H1 (cell line): ENCODE measurements at regions not wholly inside any gene's neighbourhood (a gene's known extent, or its start where the extent isn't known, plus 50 kb on each side); places are given as distances from the start of the nearest gene placed in this dataset.
A peak's percentile ranks its signal among the peaks of the same experiment; 100 is the strongest.

Source experiments
- CTCF ChIA-PET: fragments of 300-600 bp; sonication (Branson Sonifier 250); formaldehyde crosslinking; loops from one replicate; lab custom pipeline; 2021; ENCODE audit not compliant: partially characterized antibody; lab: Charles Lee
- POLR2A ChIA-PET: fragments of 300-600 bp; sonication (Branson Sonifier 250); formaldehyde crosslinking; loops from one replicate; lab custom pipeline; 2021; ENCODE audit warnings: inconsistent platforms; ENCODE audit not compliant: partially characterized antibody; lab: Charles Lee
- DNase-seq, 2 experiments: peaks; one replicate each; pipeline versions ENCODE4 v3.0.0 to v3.0.0-alpha.2; 2010 to 2022; ENCODE audit warnings: low spot score in 2 of 2, low read depth in 1 of 2, mixed read lengths in 1 of 2
- FAIRE-seq: peaks from 2 replicates; lab custom pipeline; 2011; peaks lifted over from hg19 to GRCh38; lab: Jason Lieb, UNC
- H2AFZ ChIP-seq: 2 replicates; pipeline ENCODE4 v1.8.1; 2012; ENCODE audit warnings: low read length, inconsistent platforms
- H2AK5ac ChIP-seq: 2 replicates; pipeline ENCODE4 v1.6.1; 2013; ENCODE audit warnings: low read depth, low read length
- H2BK120ac ChIP-seq: replicated peaks from 2 replicates; pipeline ENCODE3; 2013; ENCODE audit warnings: low read depth, low read length, inconsistent platforms
- H2BK12ac ChIP-seq: 2 replicates; pipeline ENCODE4 v1.6.1; 2013; ENCODE audit warnings: low read depth, low read length
- H2BK15ac ChIP-seq: 2 replicates; pipeline ENCODE4 v1.6.1; 2013; ENCODE audit warnings: low read length
- H2BK20ac ChIP-seq: 2 replicates; pipeline ENCODE4 v1.6.1; 2013; ENCODE audit warnings: low read length
- H2BK5ac ChIP-seq: 2 replicates; pipeline ENCODE4 v1.6.1; 2013; ENCODE audit warnings: low read depth, low read length
- H3K14ac ChIP-seq: 2 replicates; pipeline ENCODE4 v1.6.1; 2013; ENCODE audit warnings: inconsistent platforms; ENCODE audit not compliant: insufficient read length
- H3K18ac ChIP-seq: 2 replicates; pipeline ENCODE4 v1.6.1; 2013; ENCODE audit warnings: low read length; ENCODE audit errors: extremely low read depth
- H3K23ac ChIP-seq: 2 replicates; pipeline ENCODE4 v1.6.1; 2013; ENCODE audit warnings: inconsistent platforms; ENCODE audit not compliant: insufficient read length
- H3K23me2 ChIP-seq: 2 replicates; pipeline ENCODE4 v1.6.1; 2013; ENCODE audit warnings: low read depth, low read length
- H3K27ac ChIP-seq: 2 replicates; pipeline ENCODE4 v1.6.1; 2011; ENCODE audit warnings: low read depth, low read length, inconsistent platforms
- H3K27me3 ChIP-seq, 4 experiments: replicated peaks in 1 of 4; 1 replicate in 1 of 4; 2 replicates in 3 of 4; pipeline versions ENCODE4 v1.6.1 to v1.8.1; 2011 to 2013; ENCODE audit warnings: low read length in 3 of 4, mild to moderate bottlenecking in 3 of 4, inconsistent platforms in 2 of 4, mixed read lengths in 2 of 4, moderate library complexity in 1 of 4; ENCODE audit not compliant: control insufficient read depth in 3 of 4, insufficient read depth in 3 of 4; ENCODE audit errors: extremely low read depth in 1 of 4
- H3K36me3 ChIP-seq, 4 experiments: 2 replicates each; pipeline versions ENCODE4 v1.6.1 to v1.8.1; 2011 to 2013; ENCODE audit warnings: mild to moderate bottlenecking in 4 of 4, low read length in 3 of 4, moderate library complexity in 2 of 4, control low read depth in 1 of 4, inconsistent platforms in 1 of 4; ENCODE audit not compliant: insufficient read depth in 4 of 4, control insufficient read depth in 2 of 4
- H3K4ac ChIP-seq: replicated peaks from 2 replicates; pipeline ENCODE3; 2013; ENCODE audit warnings: low read length, low read depth, mixed read lengths, inconsistent platforms; ENCODE audit not compliant: insufficient read length
- H3K4me1 ChIP-seq, 4 experiments: replicated peaks in 1 of 4; 1 replicate in 1 of 4; 2 replicates in 3 of 4; pipeline versions ENCODE4 v1.6.1 to v1.8.1; 2011 to 2013; ENCODE audit warnings: low read length in 3 of 4, inconsistent platforms in 2 of 4, mixed read lengths in 1 of 4; ENCODE audit not compliant: insufficient read depth in 4 of 4, control insufficient read depth in 3 of 4
- H3K4me2 ChIP-seq, 2 experiments: 2 replicates each; pipeline versions ENCODE4 v1.6.1 to v1.8.1; 2011 to 2013; ENCODE audit warnings: low read depth in 2 of 2, low read length in 2 of 2, control low read depth in 1 of 2, inconsistent platforms in 1 of 2, mild to moderate bottlenecking in 1 of 2; ENCODE audit not compliant: insufficient read depth in 1 of 2
- H3K4me3 ChIP-seq, 4 experiments: fragments of 200-600, 300-600 bp in 1 of 4; sonication (generic), shearing (Covaris generic), sonication (Bioruptor Twin) in 1 of 4; 2 replicates each; pipeline versions ENCODE4 v1.5.1 to v1.8.1; 2011 to 2016; ENCODE audit warnings: low read length in 4 of 4, low read depth in 3 of 4, control low read depth in 2 of 4, inconsistent platforms in 2 of 4, mild to moderate bottlenecking in 2 of 4, mixed read lengths in 1 of 4, moderate library complexity in 1 of 4; ENCODE audit not compliant: insufficient read depth in 2 of 4; ENCODE audit errors: extremely low read depth in 1 of 4
- H3K56ac ChIP-seq: replicated peaks from 2 replicates; pipeline ENCODE3; 2013; ENCODE audit warnings: low read depth, mild to moderate bottlenecking, mixed read lengths, low read length, inconsistent platforms; ENCODE audit not compliant: insufficient read length
- H3K79me1 ChIP-seq: 2 replicates; pipeline ENCODE4 v1.6.1; 2013; ENCODE audit warnings: low read depth, low read length, control low read depth
- H3K79me2 ChIP-seq, 2 experiments: 2 replicates each; pipeline versions ENCODE4 v1.6.1 to v1.8.1; 2012 to 2013; ENCODE audit warnings: low read length in 2 of 2, mild to moderate bottlenecking in 2 of 2, inconsistent platforms in 1 of 2; ENCODE audit not compliant: insufficient read depth in 2 of 2, control insufficient read depth in 1 of 2
- H3K9ac ChIP-seq, 4 experiments: replicated peaks in 1 of 4; 1 replicate in 1 of 4; 2 replicates in 3 of 4; pipeline versions ENCODE4 v1.6.1 to v1.8.1; 2011 to 2013; ENCODE audit warnings: low read depth in 3 of 4, low read length in 3 of 4, control low read depth in 2 of 4, mild to moderate bottlenecking in 2 of 4, moderate library complexity in 2 of 4, inconsistent platforms in 1 of 4; ENCODE audit errors: extremely low read depth in 1 of 4
- H3K9me3 ChIP-seq, 2 experiments: 2 replicates each; pipeline versions ENCODE4 v1.6.1 to v1.8.1; 2012 to 2013; ENCODE audit warnings: mild to moderate bottlenecking in 2 of 2, moderate library complexity in 2 of 2, control low read depth in 1 of 2, inconsistent platforms in 1 of 2, low read depth in 1 of 2, low read length in 1 of 2, mixed read lengths in 1 of 2; ENCODE audit not compliant: insufficient read depth in 2 of 2
- H4K20me1 ChIP-seq, 2 experiments: replicated peaks in 1 of 2; 2 replicates each; pipeline versions ENCODE3 to v1.8.1; 2011 to 2013; ENCODE audit warnings: inconsistent platforms in 2 of 2, low read length in 2 of 2, mild to moderate bottlenecking in 1 of 2; ENCODE audit not compliant: insufficient read depth in 2 of 2, control insufficient read depth in 1 of 2
- H4K5ac ChIP-seq: 2 replicates; pipeline ENCODE4 v1.6.1; 2013; ENCODE audit warnings: low read length, low read depth, mixed read lengths, inconsistent platforms; ENCODE audit not compliant: insufficient read length
- H4K8ac ChIP-seq: 2 replicates; pipeline ENCODE4 v1.8.0; 2013; ENCODE audit warnings: mild to moderate bottlenecking, moderate library complexity, low read length, inconsistent platforms; ENCODE audit not compliant: insufficient read depth; ENCODE audit errors: extremely low read depth
- H4K91ac ChIP-seq: replicated peaks from 2 replicates; pipeline ENCODE3; 2013; ENCODE audit warnings: low read length, mixed read lengths, inconsistent platforms; ENCODE audit not compliant: insufficient read length
- WGBS, 2 experiments: shearing (Covaris generic) in 1 of 2; methylation state at CpG; one replicate each; pipeline versions ENCODE4 v1.1.6 to v1.1.7; 2013 to 2015; ENCODE audit warnings: low lambda C conversion rate in 2 of 2, mixed read lengths in 2 of 2, inconsistent platforms in 1 of 2, low coverage in 1 of 2, missing lambda C conversion rate in 1 of 2; ENCODE audit not compliant: insufficient replicate concordance in 2 of 2, insufficient coverage in 1 of 2, insufficient read length in 1 of 2; ENCODE audit errors: extremely low coverage in 1 of 2, missing lambda C conversion rate in 1 of 2; 5-methylcytosine and 5-hydroxymethylcytosine counted together
- TF ChIP-seq, protein P1 (sequence below), 3 experiments: IDR thresholded peaks; 1 replicate in 2 of 3; 2 replicates in 1 of 3; pipeline versions ENCODE4 v1.5.1 to v1.6.1; 2011; ENCODE audit warnings: low read length in 3 of 3, mild to moderate bottlenecking in 3 of 3, inconsistent platforms in 2 of 3, low read depth in 1 of 3, moderate library complexity in 1 of 3; ENCODE audit not compliant: insufficient read depth in 1 of 3; ENCODE audit errors: control extremely low read depth in 1 of 3
- TF ChIP-seq, protein P2 (sequence below): IDR thresholded peaks from 2 replicates; pipeline ENCODE4 v1.6.1; 2011; ENCODE audit warnings: low read length, improper control_type of control experiment

DNA sequence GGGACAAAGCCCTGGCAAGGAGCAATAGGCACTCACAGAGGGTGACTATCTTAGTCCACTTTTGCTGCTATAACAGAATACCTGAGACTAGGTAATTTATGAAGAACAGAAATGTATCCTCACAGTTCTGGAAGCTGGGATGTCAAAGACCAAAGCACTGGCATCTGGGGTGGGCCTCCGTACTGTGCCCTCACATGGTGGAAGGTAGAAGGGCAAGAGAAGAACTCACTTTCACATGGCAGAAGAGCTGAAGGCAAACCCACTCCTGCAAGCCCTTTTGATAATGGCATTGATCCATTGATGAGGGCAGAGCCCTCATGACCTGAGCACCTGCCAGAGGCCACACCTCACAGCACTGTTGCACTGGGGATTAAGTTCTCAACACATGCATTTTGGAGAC is 173.4 kb upstream of the C2CD4B start:
- 89% methylated on average over 1 of the region's 1 CpG; no CpG with 5 or more reads in 1 of the 2 experiments for WGBS, 2 experiments
- H3K23me2 ChIP-seq = no peaks in the 10 kb centered on the region
- no peak overlapping the region for H3K9ac ChIP-seq
- H4K5ac ChIP-seq = no peak overlapping the region
- H3K4me3 ChIP-seq = no peak overlapping the region
- H3K4me2 ChIP-seq = no peak overlapping the region
- TF ChIP-seq, protein P1, sequence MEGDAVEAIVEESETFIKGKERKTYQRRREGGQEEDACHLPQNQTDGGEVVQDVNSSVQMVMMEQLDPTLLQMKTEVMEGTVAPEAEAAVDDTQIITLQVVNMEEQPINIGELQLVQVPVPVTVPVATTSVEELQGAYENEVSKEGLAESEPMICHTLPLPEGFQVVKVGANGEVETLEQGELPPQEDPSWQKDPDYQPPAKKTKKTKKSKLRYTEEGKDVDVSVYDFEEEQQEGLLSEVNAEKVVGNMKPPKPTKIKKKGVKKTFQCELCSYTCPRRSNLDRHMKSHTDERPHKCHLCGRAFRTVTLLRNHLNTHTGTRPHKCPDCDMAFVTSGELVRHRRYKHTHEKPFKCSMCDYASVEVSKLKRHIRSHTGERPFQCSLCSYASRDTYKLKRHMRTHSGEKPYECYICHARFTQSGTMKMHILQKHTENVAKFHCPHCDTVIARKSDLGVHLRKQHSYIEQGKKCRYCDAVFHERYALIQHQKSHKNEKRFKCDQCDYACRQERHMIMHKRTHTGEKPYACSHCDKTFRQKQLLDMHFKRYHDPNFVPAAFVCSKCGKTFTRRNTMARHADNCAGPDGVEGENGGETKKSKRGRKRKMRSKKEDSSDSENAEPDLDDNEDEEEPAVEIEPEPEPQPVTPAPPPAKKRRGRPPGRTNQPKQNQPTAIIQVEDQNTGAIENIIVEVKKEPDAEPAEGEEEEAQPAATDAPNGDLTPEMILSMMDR (IDR thresholded peaks at IDR 0.05; ENCODE audit: control extremely low read depth in 1 of 3, insufficient read depth in 1 of 3, low read depth in 1 of 3, low read length in 3 of 3) = peak in 1 of 3 experiments; percentile 31; a peak in 1 of 4 replicates
- TF ChIP-seq, protein P2, sequence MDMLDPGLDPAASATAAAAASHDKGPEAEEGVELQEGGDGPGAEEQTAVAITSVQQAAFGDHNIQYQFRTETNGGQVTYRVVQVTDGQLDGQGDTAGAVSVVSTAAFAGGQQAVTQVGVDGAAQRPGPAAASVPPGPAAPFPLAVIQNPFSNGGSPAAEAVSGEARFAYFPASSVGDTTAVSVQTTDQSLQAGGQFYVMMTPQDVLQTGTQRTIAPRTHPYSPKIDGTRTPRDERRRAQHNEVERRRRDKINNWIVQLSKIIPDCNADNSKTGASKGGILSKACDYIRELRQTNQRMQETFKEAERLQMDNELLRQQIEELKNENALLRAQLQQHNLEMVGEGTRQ = no peak
- peaks cover 0 to 2% (median 0%) of the 10 kb centered on the region in 4 experiments; a peak in 1 of 7 replicates for H3K4me1 ChIP-seq
- H3K56ac ChIP-seq = no peak overlapping the region
- H2BK5ac ChIP-seq = no peak overlapping the region
- FAIRE-seq (no peak), DNase-seq (no peak)
- no peak overlapping the region for H2AK5ac ChIP-seq
- no peaks in the 10 kb centered on the region for H3K79me2 ChIP-seq
- no peak overlapping the region for H3K23ac ChIP-seq
- H3K18ac ChIP-seq = no peak overlapping the region
- no peaks in the 10 kb centered on the region for H3K79me1 ChIP-seq
- no peak overlapping the region for H2BK120ac ChIP-seq
- H3K4ac ChIP-seq = no peak overlapping the region
- no peak overlapping the region for H2BK15ac ChIP-seq
- POLR2A ChIA-PET = no interaction called here
- H4K8ac ChIP-seq = no peak overlapping the region
- no peak overlapping the region for H4K91ac ChIP-seq
- CTCF ChIA-PET = interaction anchor here (1.1 to 1.3 kb wide), 2 partner anchors 216 to 241 kb away, joined by 3 to 4 read pairs; no protein-coding TSS in a partner anchor
- H2BK20ac ChIP-seq = no peak overlapping the region
- H3K9me3 ChIP-seq = peaks cover under 1 to 3% of the 10 kb centered on the region in 2 experiments; a peak in 3 of 4 replicates
- no peak overlapping the region for H3K27ac ChIP-seq
- H2AFZ ChIP-seq = no peak overlapping the region
- H4K20me1 ChIP-seq = no peaks in the 10 kb centered on the region
- H3K27me3 ChIP-seq = no peaks in the 10 kb centered on the region
- no peak overlapping the region for H3K14ac ChIP-seq
- H2BK12ac ChIP-seq = no peak overlapping the region
- H3K36me3 ChIP-seq = no peaks in the 10 kb centered on the region
